H7 (cell line): ENCODE measurements at regions not wholly inside any gene's neighbourhood (a gene's known extent, or its start where the extent isn't known, plus 50 kb on each side); places are given as distances from the start of the nearest gene placed in this dataset.

Experiments
- DNase-seq: peaks from one replicate; pipeline ENCODE4 v3.0.0; 2012
- H3K27me3 ChIP-seq: 2 replicates; pipeline ENCODE4 v1.6.0; 2011; ENCODE audit warnings: mild to moderate bottlenecking, low read length; ENCODE audit not compliant: control insufficient read depth, insufficient read depth
- H3K36me3 ChIP-seq: replicated peaks from 2 replicates; pipeline ENCODE4 v1.5.1; 2011; ENCODE audit warnings: low read length; ENCODE audit not compliant: control insufficient read depth, insufficient read depth
- H3K4me3 ChIP-seq: 2 replicates; pipeline ENCODE4 v1.5.1; 2011; ENCODE audit warnings: low read depth, mild to moderate bottlenecking, control low read depth, low read length, moderate library complexity; ENCODE audit not compliant: insufficient read depth

DNA sequence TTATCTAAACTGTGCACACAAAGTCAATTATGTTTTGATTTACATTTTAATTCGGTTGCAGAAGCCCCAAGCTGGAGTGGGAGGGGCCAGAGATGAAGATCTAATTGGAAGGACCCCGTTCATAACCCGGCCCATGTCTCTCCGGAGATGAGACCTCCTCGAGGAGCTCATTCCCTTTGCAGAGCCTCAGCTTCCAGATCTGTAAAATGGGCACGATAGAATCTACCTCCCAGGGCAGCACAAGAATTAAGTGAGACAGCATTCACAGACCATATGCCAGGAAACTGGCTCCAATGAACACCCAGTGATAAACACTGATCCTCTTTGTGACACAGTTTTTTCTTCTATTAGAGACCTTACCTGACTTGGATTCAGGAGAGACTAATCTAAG lies 446.5 kb upstream of the CDH5 start:
- no peak for DNase-seq

DNA sequence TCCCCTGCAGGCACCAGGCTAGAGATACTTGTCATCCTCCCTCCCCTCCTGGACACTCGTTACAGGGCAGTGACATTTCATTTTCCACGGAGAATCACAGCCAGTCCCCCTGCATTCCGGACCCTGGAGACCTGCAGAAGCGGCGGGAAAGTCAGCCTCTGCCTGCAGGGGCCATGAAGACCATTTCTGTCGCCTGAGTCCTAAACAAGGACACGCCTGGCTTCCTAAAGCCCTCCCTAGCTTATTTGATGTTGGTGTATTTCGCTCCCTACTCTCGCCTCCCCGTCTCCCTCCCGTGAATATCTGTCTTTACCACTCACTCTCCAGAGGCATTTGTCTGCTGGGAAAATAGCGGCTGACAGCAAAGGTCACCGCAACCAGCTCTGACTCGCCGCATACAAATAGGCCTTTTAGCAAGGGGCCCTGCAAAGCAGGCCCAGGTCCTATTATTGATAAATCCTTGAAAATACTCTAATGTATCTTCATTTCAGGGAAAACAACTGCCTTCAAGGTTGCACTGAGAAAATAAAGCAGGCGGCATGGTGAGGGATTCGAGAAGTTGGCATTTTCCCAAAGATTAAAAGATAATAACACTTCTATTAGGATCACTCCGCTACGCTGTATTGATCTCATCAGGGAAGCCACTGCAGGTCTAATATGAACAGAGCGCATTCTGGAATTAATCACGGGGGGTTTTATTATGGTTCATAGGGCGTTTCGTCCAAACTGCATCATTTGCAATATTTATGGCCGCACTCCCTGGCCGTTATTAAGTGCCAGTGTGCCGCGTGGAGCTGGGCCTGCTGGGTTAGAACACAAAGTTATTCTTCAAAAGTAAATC lies 447.1 kb upstream of the CDH5 start:
- Histone ChIP-seq H3K4me3 (no peak overlapping the region), H3K36me3 (no peaks in the 10 kb centered on the region), H3K27me3 (no peaks in the 10 kb centered on the region)
- DNase-seq, result no peak

More for the DNA sequence above, 446.5 kb upstream of the CDH5 start:
- H3K27me3 ChIP-seq, result no peaks in the 10 kb centered on the region
- H3K4me3 ChIP-seq, result no peak overlapping the region
- no peaks in the 10 kb centered on the region for H3K36me3 ChIP-seq

DNA sequence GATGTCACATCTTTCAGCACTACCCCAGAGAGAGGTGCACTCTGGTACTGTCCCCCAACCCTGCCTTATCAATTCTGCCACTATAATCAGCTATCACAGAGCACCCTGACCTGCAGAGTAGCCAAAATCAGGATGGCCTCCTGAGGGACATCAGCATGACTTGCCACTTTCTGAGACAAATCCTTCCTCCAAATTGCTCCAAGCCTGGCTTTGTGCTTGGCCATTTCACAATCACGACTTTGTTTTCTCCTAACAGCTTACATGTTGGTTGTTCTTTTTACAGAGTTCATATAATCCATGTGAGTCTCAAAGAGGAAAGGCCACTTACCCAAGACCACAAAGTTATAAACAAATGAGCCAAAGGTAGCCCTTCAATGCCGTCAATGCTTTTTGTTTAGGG lies 449.0 kb upstream of the CDH5 start:
- no peak for DNase-seq
- no peak overlapping the region for H3K4me3 ChIP-seq
- no peaks in the 10 kb centered on the region for H3K36me3 ChIP-seq
- H3K27me3 ChIP-seq, result no peaks in the 10 kb centered on the region

DNA sequence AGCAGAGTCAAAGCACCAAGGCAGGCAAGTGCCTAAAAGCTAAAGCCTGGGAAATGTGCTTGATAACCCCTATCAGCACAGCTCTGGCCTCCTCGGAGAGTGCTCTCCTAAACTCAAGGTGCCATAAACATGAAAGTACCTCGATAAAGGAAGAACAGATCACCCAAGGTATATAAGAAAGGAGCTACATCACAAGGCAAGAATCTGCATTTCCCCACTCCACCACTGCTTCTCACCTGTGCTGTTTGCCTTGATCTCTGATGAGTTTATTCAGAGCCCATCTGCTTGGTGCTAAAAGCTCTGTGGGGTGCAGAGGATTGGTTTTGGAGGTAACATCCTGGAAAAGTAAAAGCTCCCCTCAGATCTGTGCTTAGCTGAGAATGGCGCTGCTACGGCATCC lies 449.5 kb upstream of the CDH5 start:
- H3K4me3 ChIP-seq, result no peak overlapping the region
- no peaks in the 10 kb centered on the region for H3K27me3 ChIP-seq
- peak; percentile 17 for DNase-seq
- no peaks in the 10 kb centered on the region for H3K36me3 ChIP-seq

DNA sequence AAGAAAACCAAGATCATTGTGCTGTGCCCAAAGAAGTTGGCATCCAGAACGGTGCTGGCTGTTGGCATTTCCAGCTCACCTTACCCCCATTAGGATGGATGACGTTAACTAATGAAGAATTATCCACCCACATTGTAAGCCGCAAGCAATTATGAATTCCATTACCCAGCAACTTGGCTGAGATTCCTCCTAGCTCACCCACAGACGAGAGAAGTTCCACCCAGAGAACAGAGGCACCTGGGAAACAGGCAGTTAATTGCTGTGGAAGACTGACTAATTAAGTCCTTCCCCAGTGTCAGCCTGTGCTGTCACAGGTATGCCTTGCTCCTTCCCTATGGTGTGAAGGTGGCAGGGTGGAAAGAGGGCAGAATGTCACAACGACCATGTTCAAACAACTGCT lies 456.2 kb upstream of the CDH5 start:
- no peak for DNase-seq

DNA sequence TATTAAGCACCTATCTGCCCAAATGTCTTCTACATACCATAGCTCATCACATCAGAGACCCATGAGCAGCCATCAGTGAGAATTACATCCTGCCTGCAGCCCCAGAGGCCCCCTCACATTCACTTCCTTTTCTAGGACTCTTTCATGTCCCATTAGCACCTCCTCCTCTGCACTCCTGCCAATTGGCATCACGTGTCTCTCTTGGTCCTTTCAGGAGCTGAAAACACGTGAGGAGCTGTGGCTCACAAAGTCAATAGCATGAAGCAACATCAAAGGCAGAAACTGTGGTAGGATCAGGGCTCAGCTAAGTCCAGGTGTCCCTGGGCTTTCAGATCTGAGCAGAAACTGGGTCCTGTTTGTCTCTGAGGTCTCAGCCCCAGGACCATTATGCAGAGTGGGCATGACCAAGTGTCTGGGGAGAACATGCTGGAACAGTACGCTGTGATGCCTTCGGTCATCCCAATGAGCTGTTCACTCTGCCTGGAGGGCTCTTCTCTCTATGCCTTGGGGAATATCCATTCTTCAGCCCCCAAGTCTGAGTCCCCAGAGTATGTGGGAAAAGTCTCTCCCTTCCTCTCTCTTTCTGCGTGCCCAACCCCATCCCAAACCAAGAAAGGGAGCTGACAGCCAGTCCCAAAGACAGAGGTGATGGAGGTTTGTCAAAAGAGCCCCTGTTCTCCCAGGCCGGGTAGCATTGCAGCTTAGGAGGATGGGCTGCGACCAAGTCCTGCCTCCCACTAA lies 457.0 kb upstream of the CDH5 start:
- Histone ChIP-seq H3K4me3 (no peak overlapping the region), H3K27me3 (no peaks in the 10 kb centered on the region), H3K36me3 (no peaks in the 10 kb centered on the region)
- no peak for DNase-seq

More for the DNA sequence above, 456.2 kb upstream of the CDH5 start:
- H3K36me3 ChIP-seq, result no peaks in the 10 kb centered on the region
- no peaks in the 10 kb centered on the region for H3K27me3 ChIP-seq
- no peak overlapping the region for H3K4me3 ChIP-seq

DNA sequence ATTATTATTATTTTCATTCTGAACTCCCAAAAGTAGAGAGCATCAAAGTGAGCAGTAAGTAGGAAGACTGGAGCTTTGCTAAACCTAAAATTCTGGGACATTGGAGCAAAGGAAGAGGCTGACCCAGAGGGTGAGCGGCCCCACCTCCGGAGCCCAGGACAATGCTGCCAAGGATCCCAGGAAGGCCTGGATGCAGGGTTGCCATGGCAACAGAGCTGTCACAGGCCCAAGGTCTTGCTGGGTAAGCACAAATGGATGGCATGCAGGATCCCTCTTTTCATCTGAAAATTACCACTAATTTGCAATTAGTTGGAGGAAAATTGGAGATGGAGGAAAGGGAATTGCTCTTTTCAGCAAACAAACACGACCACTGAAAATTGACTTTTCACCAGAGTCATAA lies 457.9 kb upstream of the CDH5 start:
- Histone ChIP-seq H3K36me3 (no peaks in the 10 kb centered on the region), H3K27me3 (no peaks in the 10 kb centered on the region), H3K4me3 (no peak overlapping the region)
- peak; percentile 37 for DNase-seq

DNA sequence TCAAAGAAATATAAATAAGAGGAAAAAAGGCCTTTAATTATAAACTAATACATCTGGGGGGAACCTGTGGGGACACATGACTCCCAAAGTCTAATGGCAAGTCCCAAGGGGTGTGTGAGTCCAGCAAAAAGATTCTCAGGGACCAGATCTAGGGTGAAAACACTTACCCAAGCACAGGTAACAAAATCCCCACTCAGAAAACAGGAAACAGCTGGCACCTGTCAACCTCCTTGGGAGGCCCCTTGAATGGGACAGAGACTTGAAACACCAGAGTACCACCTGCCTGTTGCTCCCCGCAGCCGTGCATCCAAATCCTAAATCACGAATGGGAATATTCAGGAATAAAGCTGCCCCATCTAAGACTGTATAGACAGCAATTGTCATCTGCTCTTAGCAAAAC lies 461.2 kb upstream of the CDH5 start:
- no peak for DNase-seq
- Histone ChIP-seq H3K27me3 (no peaks in the 10 kb centered on the region), H3K4me3 (no peak overlapping the region), H3K36me3 (no peaks in the 10 kb centered on the region)

DNA sequence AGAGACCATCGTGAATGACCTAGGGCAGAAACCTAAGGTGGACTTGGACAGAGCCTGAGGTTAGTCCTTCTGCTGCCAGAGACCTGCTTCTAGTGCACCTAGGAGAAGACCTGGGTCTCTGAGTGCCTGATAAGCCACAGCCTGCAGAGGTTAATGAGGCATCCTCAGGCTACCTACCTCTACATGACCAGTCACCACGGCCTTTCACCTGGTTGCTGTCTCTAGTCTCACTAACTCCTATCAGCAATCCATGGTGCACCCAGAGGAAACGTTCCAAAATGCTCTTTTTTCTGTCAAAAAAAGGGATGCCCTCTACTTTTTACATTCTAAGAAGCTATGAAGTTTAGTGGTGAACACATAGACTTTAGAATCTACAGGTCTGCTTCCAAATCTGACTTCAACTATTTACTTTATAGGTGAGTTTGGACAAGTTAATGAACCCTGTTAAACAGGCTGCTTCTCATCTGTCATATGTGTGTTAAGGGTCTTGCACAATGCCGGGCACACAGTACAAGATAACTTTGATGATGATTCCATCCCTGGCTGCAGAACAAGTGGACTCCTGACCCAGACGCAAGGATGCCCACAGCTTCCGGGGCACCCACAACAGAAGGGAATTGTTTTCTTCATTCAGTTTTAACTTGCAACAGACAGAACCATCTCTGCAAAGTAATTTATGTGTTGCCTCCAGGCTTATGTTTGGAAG lies 469.9 kb upstream of the CDH5 start:
- Histone ChIP-seq H3K36me3 (no peaks in the 10 kb centered on the region), H3K4me3 (no peak overlapping the region), H3K27me3 (no peaks in the 10 kb centered on the region)
- no peak for DNase-seq

DNA sequence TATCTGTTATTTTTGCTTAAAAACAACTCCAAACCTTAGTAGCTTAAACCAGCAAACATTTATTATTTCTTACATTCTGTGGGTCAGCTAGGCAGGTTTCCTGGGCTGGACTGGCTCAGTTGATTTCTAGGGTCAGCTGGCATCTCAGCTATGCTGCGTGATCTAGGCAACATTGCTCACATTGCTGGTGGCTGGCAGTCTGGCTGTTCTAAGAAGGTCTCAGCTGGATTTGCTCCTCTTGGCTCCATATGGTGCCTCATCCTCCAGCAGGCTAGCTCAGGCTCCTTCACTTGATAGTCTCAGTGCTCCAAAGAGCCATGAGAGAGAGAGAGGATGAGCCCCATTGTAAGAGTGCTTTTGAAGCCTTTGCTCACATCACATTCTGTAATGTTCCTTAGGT lies 470.6 kb upstream of the CDH5 start:
- Histone ChIP-seq H3K27me3 (no peaks in the 10 kb centered on the region), H3K4me3 (no peak overlapping the region), H3K36me3 (no peaks in the 10 kb centered on the region)
- no peak for DNase-seq

DNA sequence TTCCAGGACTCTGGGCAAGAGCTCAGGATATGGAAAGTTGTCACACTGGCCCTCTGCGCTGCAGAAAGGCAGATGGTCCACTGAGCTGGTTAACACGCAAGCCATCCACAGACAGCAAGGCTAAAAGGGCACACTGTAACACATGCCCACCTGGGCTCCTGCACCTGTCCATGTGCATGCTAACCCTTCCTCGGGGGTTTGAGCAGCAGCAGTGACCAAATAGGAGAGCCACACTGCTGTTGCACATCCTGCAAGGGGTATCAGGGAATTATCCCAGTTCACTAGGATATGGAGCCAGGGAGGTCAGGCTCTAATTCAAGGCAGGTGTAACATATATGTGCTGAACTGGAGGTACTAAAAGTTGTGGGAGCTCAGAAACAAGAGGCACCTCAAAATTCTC lies 471.0 kb upstream of the CDH5 start:
- H3K4me3 ChIP-seq, result no peak overlapping the region
- no peaks in the 10 kb centered on the region for H3K27me3 ChIP-seq
- no peaks in the 10 kb centered on the region for H3K36me3 ChIP-seq
- DNase-seq, result no peak

DNA sequence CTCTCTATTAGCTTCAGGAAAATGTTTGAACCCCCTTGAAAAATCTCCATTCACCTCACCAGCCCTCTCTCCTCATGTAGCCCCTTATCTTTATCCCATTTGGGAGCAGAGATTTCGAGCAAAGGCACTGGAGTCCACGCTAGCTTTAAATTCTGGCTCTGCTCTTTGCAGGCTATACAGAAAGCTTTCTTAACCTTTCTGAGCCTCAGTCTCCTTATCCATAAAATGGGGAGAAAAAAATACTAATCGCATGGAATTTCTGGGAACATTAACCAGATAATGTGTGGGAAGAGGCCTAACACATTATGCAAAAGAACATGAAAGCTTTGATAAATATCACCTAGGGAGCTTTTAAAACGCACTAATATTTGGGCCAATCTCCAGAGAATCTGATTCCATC lies 476.3 kb upstream of the CDH5 start:
- Histone ChIP-seq H3K36me3 (no peaks in the 10 kb centered on the region), H3K4me3 (no peak overlapping the region), H3K27me3 (no peaks in the 10 kb centered on the region; the same call in 1 of the 2 replicates)
- no peak for DNase-seq

DNA sequence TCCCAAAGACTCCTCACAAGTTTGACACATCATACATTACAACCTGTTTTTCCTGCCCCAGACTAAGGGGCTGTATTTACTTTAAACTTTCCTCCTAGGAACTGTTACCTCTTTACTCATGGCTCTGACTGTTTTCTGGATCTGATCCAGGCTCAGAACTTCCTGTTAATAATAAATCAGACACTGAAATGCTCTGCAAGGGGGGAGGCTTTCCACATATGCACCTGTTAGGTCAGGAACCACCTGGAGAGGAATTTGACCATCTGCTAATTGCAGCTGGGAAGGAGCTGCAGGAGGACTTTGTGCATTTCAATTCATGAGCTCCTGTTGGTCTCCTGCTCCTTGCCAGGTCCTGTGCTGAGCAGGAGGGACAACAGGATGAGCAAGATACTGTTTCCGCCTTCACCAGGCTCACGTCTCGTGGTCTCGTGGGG lies 476.9 kb upstream of the CDH5 start:
- Histone ChIP-seq H3K4me3 (no peak overlapping the region), H3K36me3 (no peaks in the 10 kb centered on the region), H3K27me3 (no peaks in the 10 kb centered on the region; the same call in 1 of the 2 replicates)
- DNase-seq, result no peak

DNA sequence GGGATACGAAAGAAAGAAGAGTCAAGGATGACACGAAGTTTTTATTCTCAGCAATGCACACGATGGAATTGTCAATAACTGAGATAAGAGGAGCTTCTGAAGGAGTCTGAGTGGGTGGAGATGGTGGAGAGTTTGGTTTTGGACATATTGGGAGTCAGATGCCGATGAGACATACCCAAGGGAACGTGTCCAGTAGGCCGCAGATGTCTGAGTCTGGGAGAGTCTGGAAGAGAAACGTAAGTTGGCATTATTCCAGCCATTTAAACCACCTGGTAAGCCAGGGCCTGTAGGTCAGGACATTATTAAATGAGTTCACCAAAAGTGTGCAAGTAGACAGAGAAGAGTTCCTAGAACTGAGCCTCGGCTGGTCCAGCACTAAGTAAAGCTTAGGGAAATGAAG lies 478.3 kb upstream of the CDH5 start:
- no peak for DNase-seq
- no peaks in the 10 kb centered on the region; the same call in 1 of the 2 replicates for H3K27me3 ChIP-seq
- no peaks in the 10 kb centered on the region for H3K36me3 ChIP-seq
- H3K4me3 ChIP-seq, result no peak overlapping the region

DNA sequence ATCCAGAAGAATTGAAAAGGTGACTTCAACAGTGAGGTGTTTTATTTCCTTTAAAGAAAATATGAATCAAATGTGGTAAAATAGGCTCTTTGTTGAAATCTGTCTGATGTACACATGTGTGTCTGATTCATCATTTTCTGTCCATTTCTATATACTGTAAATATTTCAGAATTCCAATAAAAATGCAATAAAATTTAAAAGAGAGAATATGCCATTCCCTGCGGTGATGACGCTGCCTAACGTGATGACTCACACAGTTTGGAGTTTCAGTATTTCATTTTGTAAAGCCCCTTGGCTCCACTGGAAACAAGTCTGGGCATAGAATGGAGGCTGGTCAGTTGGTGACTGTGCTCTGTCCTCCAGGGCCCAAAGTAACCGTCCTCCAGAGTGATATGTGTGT lies 482.5 kb upstream of the CDH5 start:
- H3K4me3 ChIP-seq, result no peak overlapping the region
- no peaks in the 10 kb centered on the region; the same call in 1 of the 2 replicates for H3K27me3 ChIP-seq
- no peaks in the 10 kb centered on the region for H3K36me3 ChIP-seq
- no peak for DNase-seq
